HG02884 (cell line): ENCODE measurements at regions not wholly inside any gene's neighbourhood (a gene's known extent, or its start where the extent isn't known, plus 50 kb on each side); places are given as distances from the start of the nearest gene placed in this dataset.
"Not testable (repeated sequence)": the region's sequence is repeated elsewhere in the genome, so short reads cannot be mapped to it uniquely, and the experiment has no call there.

Experiments
- ATAC-seq: cut with Tn5 transposase; IDR thresholded peaks from one replicate; pipeline ENCODE4 v1.9.1; 2021; ENCODE audit warnings: mild to moderate bottlenecking, moderate library complexity; ENCODE audit not compliant: unreplicated experiment

GRCh38 chr2:138881126-138881525 lies 100.9 kb upstream of the NXPH2 start:
- no peak for ATAC-seq

DNA sequence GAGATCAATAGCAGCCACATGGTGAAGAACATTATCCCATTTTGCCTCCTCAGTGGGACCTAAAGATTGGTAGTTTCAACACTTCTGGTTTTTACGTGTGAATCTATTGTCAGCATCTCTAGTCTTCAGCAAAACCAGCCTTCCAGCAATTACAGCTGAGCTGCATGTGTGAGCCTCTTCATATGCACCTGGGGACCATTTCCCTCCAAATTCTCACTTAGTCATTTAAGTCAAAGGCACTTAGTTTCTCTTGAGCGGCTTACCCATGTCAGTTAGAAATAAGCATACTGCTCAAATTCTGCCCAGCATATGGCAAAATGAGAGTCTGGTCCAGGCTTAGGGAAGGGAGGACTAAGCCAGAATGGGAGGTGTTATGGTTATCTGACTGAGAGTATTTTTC lies 99.7 kb upstream of the NXPH2 start:
- no peak for ATAC-seq

GRCh38 chr2:138877421-138877820 lies 97.2 kb upstream of the NXPH2 start:
- no peak for ATAC-seq

- no peak for ATAC-seq
These were observed 94.1 kb upstream of the NXPH2 start for GRCh38 chr2:138874251-138874650.

DNA sequence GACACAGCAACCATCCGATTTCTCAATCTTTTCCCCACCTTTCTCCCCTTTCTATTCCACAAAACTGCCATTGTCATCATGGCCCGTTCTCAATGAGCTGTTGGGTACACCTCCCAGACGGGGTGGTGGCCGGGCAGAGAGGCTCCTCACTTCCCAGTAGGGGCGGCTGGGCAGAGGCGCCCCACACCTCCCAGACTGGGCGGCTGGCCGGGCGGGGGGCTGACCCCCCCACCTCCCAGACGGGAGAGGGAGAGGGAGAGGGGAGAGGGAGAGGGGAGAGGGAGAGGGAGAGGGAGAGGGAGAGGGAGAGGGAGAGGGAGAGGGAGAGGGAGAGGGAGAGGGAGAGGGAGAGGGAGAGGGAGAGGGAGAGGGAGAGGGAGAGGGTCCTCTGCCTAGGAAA lies 91.9 kb upstream of the NXPH2 start:
- ATAC-seq, result not testable (repeated sequence)

DNA sequence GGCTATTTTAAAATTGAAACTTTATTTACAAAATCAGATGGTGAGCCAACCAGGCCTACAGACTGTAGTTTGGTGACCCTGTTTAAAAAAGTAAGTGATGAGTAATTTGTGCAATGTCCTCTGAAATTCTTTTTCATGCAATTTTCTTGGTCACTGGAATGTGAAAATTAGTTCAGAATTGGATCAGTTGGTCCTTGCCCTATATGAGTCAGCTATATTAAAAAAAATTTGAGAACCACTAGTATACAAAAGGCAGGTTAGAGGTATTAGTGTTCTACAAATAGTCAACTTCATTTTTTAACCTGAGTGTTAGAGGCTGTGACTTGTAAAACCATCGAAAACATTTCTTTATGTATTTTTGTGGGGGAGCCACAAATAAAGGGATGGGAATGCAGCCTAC lies 91.1 kb upstream of the NXPH2 start:
- ATAC-seq, result no peak

- ATAC-seq, result no peak
These were observed 87.2 kb upstream of the NXPH2 start for GRCh38 chr2:138867341-138867740.

GRCh38 chr2:138866797-138867196 lies 86.6 kb upstream of the NXPH2 start:
- no peak for ATAC-seq

- ATAC-seq, result no peak
These were observed 73.6 kb upstream of the NXPH2 start for GRCh38 chr2:138853761-138854160.

DNA sequence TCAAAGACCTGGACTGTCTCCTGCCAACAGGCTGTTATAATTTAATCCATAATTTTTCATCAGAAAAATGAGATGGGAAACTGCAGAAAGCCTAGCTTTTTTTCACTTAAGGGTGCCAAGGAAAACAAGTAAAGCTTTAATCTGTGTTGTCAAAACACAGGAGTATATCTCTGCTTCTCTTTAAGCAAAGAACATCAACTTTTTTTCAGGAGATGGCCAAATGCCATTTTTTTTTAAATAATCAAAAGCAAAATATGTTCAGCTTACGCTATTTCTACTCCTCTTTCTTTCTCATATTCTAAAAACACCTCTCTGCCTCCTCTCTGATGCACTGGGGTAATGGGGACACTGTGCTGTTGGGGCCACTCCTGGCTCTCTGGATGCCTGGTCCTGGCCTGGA lies 73.1 kb upstream of the NXPH2 start:
- ATAC-seq, result no peak

- peak; percentile 89 for ATAC-seq
These were observed 66.1 kb upstream of the NXPH2 start for GRCh38 chr2:138846216-138846821.

DNA sequence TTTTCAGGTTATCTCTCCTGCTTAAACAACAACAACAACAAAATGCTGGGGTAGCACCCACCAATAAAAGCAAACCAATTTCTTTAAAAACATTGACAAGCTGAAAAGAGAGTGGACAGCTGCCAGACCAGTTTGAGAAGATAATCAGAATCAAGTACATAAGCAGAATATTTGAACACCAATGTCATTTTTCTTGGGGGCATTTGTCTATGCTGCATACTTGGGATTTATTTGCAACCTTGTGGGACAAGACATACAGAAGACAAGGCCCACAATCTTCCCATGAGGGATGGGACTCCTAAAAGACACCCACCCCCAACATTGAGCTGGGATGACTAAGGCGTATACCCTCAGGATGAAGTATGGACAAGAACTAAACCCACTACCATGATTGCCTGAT lies 62.2 kb upstream of the NXPH2 start:
- no peak for ATAC-seq

- no peak for ATAC-seq
These were observed 61.3 kb upstream of the NXPH2 start for GRCh38 chr2:138841459-138841858.

GRCh38 chr2:138838851-138839620 lies 58.8 kb upstream of the NXPH2 start:
- no peak for ATAC-seq

DNA sequence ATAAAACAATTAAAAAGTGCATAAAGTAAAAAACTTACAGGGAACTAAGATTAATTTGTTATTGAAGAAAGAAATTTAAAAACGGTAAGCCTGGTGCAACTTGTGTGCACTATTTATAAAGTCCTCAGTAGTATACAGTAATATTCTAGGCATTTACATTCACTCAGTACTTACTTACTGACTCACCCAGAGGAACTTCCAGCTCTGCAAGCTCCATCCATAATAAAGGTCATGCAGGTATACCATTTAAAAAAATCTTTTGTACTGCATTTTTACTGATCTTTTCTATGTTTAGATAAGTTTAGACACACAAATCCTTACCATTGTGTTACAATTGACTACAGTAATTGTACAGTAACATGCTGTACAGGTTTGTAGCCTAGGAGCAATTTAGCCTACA lies 51.5 kb upstream of the NXPH2 start:
- ATAC-seq, result no peak

- no peak for ATAC-seq
These were observed 51.0 kb upstream of the NXPH2 start for GRCh38 chr2:138831154-138831553.

- no peak for ATAC-seq
These were observed 50.4 kb upstream of the NXPH2 start for GRCh38 chr2:138830547-138830946.
